Mammary epithelial cell (primary cell): ENCODE measurements at regions not wholly inside any gene's neighbourhood (a gene's known extent, or its start where the extent isn't known, plus 50 kb on each side); places are given as distances from the start of the nearest gene placed in this dataset.

ENCODE experiments used
- EZH2 ChIP-seq: IDR thresholded peaks from 2 replicates; pipeline ENCODE4 v1.6.1; 2012; ENCODE audit warnings: low read length, inconsistent platforms, borderline replicate concordance
- TF ChIP-seq, protein P1 (sequence below), 2 donors: IDR thresholded peaks in 1 of 2; conservative IDR thresholded peaks in 1 of 2; 2 replicates each; pipeline ENCODE4 v1.5.1; 2011 to 2012; ENCODE audit warnings: inconsistent platforms in 2 of 2, low read length in 2 of 2, mild to moderate bottlenecking in 2 of 2, control low read depth in 1 of 2, low read depth in 1 of 2; ENCODE audit not compliant: insufficient read depth in 1 of 2; ENCODE audit errors: extremely low read depth in 1 of 2

DNA sequence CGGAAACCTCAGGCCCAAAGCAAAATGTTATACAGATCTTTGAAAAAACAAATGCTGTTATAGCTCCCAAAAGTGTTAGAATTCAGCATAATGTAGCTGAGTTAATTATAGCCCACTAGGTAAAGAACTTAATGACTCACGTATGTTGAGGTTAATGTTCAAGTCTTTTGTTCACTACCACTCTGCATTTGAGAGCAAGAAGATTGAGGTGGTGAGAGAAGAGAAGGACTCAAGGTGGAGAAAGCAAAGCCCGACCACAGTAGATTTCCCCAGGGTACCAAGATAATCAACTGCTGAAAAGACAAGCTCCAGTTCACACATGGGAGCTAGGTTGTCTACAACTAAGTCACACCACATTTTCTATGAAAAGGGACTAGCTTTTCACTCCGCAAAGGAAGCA, 480.2 kb downstream of the DTHD1 start:
- no peak for TF ChIP-seq EZH2
- TF ChIP-seq, protein P1, sequence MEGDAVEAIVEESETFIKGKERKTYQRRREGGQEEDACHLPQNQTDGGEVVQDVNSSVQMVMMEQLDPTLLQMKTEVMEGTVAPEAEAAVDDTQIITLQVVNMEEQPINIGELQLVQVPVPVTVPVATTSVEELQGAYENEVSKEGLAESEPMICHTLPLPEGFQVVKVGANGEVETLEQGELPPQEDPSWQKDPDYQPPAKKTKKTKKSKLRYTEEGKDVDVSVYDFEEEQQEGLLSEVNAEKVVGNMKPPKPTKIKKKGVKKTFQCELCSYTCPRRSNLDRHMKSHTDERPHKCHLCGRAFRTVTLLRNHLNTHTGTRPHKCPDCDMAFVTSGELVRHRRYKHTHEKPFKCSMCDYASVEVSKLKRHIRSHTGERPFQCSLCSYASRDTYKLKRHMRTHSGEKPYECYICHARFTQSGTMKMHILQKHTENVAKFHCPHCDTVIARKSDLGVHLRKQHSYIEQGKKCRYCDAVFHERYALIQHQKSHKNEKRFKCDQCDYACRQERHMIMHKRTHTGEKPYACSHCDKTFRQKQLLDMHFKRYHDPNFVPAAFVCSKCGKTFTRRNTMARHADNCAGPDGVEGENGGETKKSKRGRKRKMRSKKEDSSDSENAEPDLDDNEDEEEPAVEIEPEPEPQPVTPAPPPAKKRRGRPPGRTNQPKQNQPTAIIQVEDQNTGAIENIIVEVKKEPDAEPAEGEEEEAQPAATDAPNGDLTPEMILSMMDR (conservative IDR thresholded peaks at IDR 0.05 in 1 of 2, IDR thresholded peaks at IDR 0.05 in 1 of 2; ENCODE audit: extremely low read depth in 1 of 2, insufficient read depth in 1 of 2, low read depth in 1 of 2, low read length in 2 of 2): no peak
